ENCODE measurements at regions not wholly inside any gene's neighbourhood (a gene's known extent, or its start where the extent isn't known, plus 50 kb on each side); places are given as distances from the start of the nearest gene placed in this dataset.

- Histone ChIP-seq H3K9me3 (no peaks in the 10 kb centered on the region), H3K36me3 (no peaks in the 10 kb centered on the region), H3K27me3 (no peaks in the 10 kb centered on the region), H3K27ac (no peak overlapping the region), H3K4me3 (no peak overlapping the region), H3K4me1 (no peaks in the 10 kb centered on the region)
- intact Hi-C loops (cut with DNase I): no loop called here
- no peak for TF ChIP-seq POLR2A (IDR thresholded peaks at IDR 0.05)
- TF ChIP-seq, protein P1, sequence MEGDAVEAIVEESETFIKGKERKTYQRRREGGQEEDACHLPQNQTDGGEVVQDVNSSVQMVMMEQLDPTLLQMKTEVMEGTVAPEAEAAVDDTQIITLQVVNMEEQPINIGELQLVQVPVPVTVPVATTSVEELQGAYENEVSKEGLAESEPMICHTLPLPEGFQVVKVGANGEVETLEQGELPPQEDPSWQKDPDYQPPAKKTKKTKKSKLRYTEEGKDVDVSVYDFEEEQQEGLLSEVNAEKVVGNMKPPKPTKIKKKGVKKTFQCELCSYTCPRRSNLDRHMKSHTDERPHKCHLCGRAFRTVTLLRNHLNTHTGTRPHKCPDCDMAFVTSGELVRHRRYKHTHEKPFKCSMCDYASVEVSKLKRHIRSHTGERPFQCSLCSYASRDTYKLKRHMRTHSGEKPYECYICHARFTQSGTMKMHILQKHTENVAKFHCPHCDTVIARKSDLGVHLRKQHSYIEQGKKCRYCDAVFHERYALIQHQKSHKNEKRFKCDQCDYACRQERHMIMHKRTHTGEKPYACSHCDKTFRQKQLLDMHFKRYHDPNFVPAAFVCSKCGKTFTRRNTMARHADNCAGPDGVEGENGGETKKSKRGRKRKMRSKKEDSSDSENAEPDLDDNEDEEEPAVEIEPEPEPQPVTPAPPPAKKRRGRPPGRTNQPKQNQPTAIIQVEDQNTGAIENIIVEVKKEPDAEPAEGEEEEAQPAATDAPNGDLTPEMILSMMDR (IDR thresholded peaks at IDR 0.05): no peak
- DNase-seq (peak in 1 of 3 donors; percentile 35), ATAC-seq (no peak)
- 72% methylated on average over 11 of the region's 14 CpGs for WGBS (ENCODE audit: insufficient coverage, low coverage, low lambda C conversion rate, missing lambda C conversion rate)
These were observed 75.1 kb downstream of the OAT start for GRCh38 chr10:124343351-124344265.

- no peak for TF ChIP-seq POLR2A (IDR thresholded peaks at IDR 0.05)
- TF ChIP-seq, protein P1 (IDR thresholded peaks at IDR 0.05): no peak
- no peak for ATAC-seq
These were observed 75.9 kb downstream of the OAT start for GRCh38 chr10:124342821-124343170.

GRCh38 chr10:124342136-124342820, 76.4 kb downstream of the OAT start:
- ATAC-seq (no peak), DNase-seq (peak in 1 of 3 donors; percentile 37)
- intact Hi-C loops (cut with DNase I): no loop called here
- no peaks in the 10 kb centered on the region for H3K27me3 ChIP-seq
- no peaks in the 10 kb centered on the region for H3K36me3 ChIP-seq
- WGBS (ENCODE audit: insufficient coverage, low coverage, low lambda C conversion rate, missing lambda C conversion rate): 97% methylated on average over 6 of the region's 15 CpGs
- H3K9me3 ChIP-seq: no peaks in the 10 kb centered on the region
- H3K27ac ChIP-seq: no peak overlapping the region
- no peaks in the 10 kb centered on the region for H3K4me1 ChIP-seq
- no peak overlapping the region for H3K4me3 ChIP-seq
- TF ChIP-seq, protein P1 (IDR thresholded peaks at IDR 0.05): no peak
- TF ChIP-seq POLR2A (IDR thresholded peaks at IDR 0.05): no peak

More at GRCh38 chr10:124342821-124343170, 75.9 kb downstream of the OAT start:
- Histone ChIP-seq H3K9me3 (no peaks in the 10 kb centered on the region), H3K36me3 (no peaks in the 10 kb centered on the region), H3K4me3 (no peak overlapping the region), H3K27ac (no peak overlapping the region), H3K4me1 (no peaks in the 10 kb centered on the region), H3K27me3 (no peaks in the 10 kb centered on the region)
- DNase-seq: peak in 1 of 3 donors; percentile 29
- intact Hi-C loops (cut with DNase I): no loop called here
- WGBS (ENCODE audit: insufficient coverage, low coverage, low lambda C conversion rate, missing lambda C conversion rate): 88% methylated on average over 3 of the region's 5 CpGs

GRCh38 chr10:124341768-124342135, 77.0 kb downstream of the OAT start:
- ATAC-seq: peak in 1 of 4 donors; percentile 15
- H3K4me1 ChIP-seq: no peaks in the 10 kb centered on the region
- no peak overlapping the region for H3K27ac ChIP-seq
- no peaks in the 10 kb centered on the region for H3K36me3 ChIP-seq
- no peak for DNase-seq
- intact Hi-C loops (cut with DNase I): no loop called here
- H3K9me3 ChIP-seq: no peaks in the 10 kb centered on the region
- TF ChIP-seq, protein P1 (IDR thresholded peaks at IDR 0.05): no peak
- TF ChIP-seq POLR2A (IDR thresholded peaks at IDR 0.05): no peak
- 50% methylated on average over 1 of the region's 3 CpGs for WGBS (ENCODE audit: insufficient coverage, low coverage, low lambda C conversion rate, missing lambda C conversion rate)
- no peaks in the 10 kb centered on the region for H3K27me3 ChIP-seq
- no peak overlapping the region for H3K4me3 ChIP-seq
